GM19468 (cell line): ENCODE measurements at regions not wholly inside any gene's neighbourhood (a gene's known extent, or its start where the extent isn't known, plus 50 kb on each side); places are given as distances from the start of the nearest gene placed in this dataset.
"Not testable (repeated sequence)": the region's sequence is repeated elsewhere in the genome, so short reads cannot be mapped to it uniquely, and the experiment has no call there.

ENCODE experiments used
- ATAC-seq: cut with Tn5 transposase; IDR thresholded peaks from one replicate; pipeline ENCODE4 v1.9.1; 2021; ENCODE audit warnings: mild to moderate bottlenecking, moderate library complexity, moderate number of reproducible peaks; ENCODE audit not compliant: unreplicated experiment; ENCODE audit errors: extremely low read depth

DNA sequence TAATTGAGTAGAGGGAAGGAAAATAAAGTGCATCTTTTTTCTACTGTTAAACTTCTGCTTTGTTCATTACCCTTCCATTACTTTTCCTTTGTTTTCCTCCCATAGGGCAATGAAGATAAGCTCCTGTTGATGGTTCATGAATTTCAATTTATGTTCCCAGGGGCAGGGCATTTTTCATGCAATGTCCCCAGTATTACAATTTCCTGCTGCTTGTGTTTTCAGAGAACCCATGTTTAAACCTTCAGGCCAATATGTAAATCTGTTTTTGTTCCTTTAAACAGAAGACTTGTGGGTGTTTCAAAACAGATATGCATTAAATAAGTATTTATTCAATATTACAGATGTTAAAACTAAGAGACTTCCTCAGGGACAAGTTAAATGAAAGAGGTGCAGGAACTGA is 834.5 kb downstream of the ZPLD1 start:
- ATAC-seq: no peak

DNA sequence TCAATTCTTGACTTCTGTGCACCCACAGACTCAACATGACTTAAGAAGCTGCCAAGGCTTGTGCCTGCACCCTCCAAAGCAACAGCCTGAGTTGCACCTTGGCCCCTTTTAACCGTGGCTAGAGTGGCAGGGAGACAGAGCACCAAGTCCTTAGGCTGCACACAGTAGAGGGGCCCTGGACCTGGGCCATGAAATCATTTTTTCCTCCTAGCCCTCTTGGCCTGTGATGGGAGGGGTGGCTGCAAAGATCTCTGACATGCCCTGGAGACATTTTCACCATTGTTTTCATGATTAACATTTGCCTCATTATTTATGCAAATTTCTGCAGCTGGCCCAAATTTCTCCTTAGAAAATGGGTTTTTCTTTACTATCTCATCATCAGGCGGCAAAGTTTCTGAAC is 836.8 kb downstream of the ZPLD1 start:
- no peak for ATAC-seq

DNA sequence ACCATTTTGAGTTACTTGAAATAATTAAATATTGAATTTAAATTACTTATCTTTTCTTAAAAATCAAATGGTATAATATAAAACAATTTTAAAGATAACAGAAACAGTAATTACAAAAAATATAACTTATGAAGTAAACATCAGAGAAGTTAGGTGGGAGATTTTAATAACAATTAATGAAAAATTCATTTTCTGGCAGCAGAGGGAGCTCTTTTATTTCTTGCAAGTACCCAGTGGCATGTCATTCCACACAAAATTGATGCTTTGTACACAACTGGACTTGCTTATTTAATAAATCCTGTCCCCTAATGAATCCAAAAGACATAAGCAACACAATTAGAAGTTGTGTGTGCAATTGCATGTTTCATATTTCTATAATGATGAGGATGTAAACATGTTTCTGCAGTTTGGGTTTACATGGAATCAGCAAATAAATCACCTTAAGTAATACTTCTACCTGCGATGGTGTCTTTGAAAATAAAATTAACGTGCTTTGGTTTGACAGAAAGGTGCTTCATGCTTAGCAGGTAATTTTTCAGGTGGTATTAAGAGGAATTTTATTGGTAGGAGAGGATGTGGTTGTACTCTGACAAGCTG is 861.3 kb downstream of the ZPLD1 start:
- ATAC-seq: no peak

DNA sequence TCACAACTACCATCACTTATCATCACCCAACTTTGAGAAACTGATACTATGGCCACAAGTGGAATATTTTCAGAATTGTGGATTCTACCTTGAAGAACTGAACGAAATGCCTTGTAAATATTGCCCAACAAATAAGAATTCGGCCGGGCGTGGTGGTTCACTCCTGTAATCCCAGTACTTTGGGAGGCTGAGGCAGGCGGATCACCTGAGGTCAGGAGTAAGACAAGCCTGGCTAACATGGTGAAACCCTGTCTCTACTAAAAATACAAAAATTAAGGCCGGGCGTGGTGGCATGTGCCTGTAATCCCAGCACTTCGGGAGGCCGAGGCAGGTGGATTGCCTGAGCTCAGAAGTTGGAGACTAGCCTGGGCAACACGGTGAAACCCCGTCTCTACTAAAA is 862.7 kb downstream of the ZPLD1 start:
- ATAC-seq: not testable (repeated sequence)

DNA sequence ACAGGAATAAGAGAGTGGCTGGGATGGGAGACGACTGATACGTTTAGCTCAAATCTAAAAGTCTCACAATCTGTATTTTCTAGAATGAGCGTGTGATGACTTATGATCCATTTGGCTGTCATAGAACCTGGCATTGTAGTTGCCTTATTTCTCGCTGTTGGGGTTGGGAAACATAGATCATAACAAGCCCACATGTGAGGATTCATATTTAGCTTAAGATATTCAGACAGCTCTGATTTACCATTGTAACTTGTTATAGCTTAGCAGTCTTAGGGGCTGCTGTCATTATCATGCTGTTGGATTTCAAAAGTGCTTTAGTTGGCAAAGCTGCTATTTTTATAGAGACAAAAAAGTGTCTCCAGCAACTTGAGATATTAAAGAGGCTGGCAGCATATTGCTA is 871.3 kb downstream of the ZPLD1 start:
- no peak for ATAC-seq

DNA sequence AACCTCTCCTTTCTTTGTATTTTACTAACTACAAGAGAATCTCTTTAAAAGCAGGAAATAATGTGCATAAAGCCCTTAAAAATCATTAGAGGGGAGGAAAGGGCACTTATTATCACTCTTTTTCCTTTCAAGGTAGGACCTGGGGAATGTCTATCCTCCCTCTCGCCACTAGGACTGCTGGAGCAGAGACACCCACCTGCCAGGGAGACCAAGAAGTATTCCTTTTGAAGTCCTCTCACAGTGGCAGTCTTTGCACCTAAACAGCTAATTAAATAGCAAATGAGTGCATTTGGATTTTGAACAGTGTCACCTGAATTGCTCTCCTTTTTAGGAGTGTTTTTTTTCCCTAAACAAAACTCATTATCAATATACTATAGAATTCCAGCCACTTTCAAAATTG is 874.1 kb downstream of the ZPLD1 start:
- ATAC-seq: no peak

DNA sequence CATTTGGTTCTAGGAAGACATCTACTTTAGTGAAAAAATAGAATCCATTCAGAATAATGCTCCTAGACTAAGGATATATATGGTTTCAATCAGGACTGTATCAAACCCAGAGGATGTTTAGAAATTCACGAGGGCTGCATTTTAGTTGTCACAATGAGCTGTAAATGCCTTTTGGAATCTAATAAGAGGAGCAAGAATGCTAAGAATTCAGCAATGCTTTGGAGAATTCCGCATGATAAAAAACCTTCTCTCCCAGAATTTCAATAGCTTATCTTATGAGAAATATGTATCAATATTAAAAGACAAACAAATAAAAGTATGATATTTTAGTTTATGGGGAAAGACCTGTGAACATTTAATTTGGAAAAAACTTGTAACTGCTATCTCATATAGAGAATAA is 885.1 kb downstream of the ZPLD1 start:
- ATAC-seq: no peak

DNA sequence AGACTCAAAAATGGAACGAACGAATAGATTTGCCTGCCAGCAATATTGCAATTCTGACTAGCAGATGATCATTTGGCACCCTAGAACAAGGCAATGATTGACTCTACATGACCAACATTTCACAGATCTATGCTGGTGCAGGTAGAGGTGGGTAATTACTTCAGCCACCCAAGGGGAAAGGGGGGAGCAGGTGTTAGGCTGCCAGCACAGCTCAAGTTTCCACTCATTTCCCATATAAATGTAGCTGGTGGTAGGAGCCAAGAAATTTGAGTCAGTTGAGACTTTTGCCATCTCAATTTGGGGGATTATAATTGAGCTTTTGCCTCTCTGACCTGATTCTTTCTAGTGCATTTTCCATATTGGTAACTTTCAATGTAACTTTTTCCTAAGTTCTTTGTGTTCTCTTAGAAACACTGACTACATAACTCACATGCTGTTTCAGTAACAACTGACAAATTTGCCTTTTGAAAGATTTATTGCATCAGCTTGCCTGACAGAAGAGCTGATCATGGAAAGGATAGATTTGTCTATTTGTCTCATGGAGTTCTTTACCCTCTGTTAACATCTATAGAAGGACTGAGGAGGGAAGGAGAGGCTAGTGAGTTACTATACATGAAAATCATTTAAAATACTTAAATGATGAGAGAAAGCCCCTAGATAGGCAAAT is 902.5 kb downstream of the ZPLD1 start:
- no peak for ATAC-seq

DNA sequence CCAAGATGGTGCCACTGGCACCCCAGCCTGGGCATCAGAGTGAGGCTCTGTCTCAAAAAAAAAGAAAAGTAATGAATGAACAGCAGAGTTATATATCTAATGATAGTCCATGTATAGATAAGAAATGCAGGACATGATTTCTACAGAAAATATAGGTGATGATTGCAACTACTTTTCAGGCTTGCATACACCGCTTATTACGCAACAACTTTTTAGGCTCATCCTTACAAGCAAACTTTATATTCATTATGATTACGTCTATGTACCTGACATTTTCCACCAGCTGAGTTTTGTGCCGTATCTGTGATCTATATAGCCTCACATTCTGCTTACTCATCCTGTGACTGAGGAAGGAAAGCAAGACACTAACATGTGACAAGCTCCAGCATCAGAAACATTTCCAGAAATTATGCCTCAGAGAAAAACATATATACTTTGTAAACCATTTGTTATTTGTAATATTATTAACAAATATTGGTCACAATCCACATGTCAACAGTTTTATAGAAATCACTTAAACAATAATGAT is 906.3 kb downstream of the ZPLD1 start:
- ATAC-seq: no peak

DNA sequence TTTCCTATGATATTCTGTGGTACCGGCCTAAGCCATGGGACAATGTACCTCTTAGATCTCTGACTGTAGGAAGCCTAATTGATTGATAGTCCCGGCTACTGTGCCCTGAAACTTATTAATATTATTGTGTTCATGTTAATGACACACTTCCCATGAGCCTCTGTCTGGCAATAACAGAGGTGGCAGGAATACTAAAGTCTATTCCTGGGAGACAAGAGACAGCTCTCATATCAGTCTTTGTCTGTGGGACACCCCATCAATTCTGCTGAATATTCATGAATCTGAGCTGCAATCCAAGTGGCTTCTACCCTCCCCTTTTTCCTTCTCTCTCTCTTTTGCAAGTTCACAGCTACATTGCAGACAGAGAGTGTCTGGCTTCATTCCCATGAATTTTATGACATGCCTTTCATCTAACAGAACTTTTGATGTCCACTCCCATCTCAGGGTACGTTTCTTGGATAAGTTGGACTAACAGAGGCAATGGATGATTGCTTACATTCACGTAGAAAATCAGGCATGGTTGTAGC is 907.5 kb downstream of the ZPLD1 start:
- no peak for ATAC-seq

DNA sequence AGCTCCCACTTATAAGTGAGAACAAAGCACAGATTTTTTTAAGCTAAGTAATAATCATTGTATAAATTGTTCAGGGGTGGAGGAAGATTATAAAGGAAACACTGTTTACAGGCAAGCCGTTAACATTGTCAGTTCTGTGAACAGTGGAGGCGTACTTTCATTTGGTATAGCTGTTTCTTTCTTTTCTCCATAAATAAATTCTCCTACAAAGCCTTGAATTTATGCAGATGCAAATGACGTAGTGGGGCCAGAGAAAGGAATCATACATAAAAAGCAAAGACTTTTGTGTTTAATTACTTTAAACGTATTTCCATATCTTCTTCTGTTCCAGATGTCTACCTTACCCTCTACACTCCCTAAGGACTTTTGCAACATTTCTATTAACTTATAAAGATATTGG is 914.9 kb downstream of the ZPLD1 start:
- no peak for ATAC-seq

DNA sequence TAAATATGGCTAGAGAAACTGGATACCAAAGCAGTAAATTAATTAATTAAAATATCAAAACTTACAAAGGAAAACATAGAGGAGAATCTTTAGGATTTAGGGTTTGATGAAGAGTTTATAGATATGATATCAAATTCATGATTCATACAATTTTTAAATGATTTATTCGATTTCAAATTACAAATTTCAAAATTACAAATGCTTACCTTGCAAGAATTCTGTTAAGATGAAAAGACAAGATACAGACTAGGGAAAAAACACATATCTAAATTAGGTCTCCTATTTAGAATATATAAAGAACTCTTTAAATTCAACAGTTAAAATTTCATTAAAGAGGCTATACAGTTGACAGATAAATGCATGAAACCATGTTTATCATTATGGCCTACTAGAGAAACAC is 930.7 kb downstream of the ZPLD1 start:
- no peak for ATAC-seq

DNA sequence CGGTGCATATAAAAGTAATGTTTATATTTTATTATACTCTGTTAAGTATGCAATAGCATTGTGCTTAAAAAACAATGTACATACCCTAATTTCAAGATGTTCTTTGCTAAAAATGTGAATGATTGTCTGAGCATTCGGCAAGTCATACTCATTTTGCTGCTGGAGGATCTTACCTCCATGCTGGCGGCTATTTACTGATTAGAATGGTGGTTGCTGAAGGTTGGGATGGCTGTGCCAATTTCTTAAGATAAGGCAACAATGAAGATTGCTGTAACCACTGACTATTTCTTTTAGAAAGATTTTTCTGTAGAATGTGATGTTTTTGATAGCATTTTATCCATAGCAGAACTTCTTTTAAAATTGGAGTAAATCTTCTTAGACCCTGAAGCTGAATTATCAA is 932.7 kb downstream of the ZPLD1 start:
- ATAC-seq: no peak

DNA sequence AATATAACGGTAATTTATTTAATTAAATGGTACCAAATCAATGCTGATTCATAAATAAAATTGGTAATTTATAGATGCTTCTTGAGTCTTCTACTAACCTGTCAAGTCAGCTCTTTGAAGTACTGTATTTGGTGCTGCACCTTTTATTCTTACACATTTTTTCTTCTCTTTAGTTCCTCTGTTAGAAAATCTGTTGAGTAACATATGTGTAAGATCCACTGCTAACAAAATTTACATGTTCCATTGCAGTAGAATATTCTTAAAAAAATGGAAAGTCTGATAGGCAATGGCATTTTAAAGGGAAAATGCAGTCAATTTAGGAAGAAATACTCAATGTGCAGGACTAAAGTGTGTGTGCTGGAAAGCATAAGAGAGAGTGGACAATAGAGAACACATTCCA is 936.6 kb downstream of the ZPLD1 start:
- ATAC-seq: no peak

DNA sequence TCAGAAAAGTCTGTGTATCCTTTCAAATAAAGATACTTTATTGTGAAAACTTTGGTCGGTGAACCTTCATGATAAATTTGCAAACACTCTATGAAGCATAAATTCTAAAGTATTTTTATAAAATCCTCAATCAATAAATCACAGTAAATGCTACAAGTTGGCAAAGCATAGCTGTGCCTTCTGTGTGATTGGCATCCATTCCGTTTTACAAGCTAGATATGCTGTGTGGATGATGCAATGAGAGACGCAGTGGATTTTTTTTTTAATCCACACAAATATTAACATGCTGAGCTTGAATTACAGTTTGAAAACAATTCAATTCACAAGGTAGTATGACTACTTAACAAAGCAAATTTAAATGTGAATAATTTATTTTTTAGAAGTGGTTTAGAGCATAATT is 937.2 kb downstream of the ZPLD1 start:
- no peak for ATAC-seq

DNA sequence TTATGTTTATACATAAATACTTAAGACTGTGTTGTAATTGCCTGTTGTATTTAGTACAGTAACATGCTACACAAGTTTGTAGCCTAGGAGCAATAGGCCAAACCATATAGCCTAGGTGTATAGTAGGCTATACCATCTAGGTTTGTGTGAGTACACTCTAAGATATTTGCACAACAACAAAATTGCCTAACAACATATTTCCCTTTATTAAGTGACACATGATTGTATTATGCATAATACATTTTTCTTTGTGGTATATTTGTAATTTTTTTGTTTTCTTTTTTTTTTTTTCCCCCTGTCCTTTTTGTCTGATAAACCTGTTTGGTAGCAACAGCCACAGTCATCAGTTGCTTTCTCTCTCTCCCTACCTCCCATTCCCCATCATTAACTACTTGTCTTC is 945.6 kb downstream of the ZPLD1 start:
- ATAC-seq: no peak

DNA sequence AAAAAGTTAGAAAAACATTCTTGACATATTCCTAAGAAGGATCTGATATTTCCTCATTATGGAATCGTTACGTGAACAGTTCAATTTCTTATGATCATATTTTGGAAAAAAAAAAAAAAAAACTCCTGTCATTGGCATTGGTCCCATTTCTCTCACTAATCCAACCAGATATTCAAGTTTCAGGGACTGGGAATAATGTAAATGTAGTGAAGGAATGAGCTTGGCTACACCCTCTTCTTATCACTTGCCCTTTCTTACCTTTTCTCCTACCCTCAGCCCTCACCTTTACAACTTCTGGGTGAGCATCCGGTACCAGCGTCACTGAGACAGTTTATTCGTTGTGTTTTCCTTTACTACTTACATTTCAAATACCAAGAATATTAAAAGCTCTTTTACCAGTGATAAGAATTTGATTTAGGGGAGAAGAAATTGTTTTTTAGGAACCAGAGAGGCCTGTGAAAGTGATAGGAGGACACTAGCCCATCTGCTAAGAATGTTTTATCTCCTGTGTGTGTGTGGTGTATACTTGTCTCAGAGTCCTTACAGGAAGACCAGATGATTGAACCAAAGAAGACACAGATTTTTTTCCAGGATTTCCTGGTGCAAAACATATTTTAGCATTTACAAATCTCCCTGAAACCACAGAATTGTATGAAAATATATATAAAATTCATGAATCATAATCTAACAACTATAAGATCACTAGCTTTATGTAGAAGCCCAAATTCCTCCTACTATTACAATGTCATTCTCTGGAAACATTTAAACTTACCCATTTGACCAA is 946.7 kb downstream of the ZPLD1 start:
- no peak for ATAC-seq

DNA sequence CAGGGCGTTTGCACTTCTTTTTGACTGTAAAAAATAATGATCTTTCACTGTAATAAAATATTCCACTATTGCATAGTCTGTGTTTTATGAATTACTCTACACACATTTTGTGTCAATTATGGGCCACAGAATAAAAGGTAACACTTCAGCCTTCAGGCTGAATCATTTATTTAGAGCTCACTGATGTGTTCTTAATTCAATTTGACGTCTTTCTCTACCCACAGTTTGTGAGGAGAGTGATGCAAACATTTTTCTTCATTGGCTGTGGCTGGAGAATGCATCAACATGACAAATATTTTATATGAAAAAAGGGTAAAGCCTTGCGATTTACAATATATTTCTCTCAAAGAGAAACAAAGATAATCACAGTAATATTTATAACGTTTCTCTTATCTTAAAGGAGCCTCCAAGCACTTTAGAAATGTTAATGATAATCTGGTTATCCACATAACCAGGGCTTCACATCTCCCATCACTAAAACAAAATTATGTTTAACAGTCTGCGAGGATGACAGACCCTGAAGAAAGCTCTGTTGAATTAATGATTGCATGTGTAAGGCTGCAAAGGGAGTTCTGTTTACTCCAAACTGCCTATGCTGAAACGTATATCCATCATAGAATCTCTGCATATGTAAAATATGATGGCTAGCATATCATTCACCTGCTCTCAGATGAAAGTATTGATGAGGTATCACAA is 951.3 kb downstream of the ZPLD1 start:
- ATAC-seq: no peak

DNA sequence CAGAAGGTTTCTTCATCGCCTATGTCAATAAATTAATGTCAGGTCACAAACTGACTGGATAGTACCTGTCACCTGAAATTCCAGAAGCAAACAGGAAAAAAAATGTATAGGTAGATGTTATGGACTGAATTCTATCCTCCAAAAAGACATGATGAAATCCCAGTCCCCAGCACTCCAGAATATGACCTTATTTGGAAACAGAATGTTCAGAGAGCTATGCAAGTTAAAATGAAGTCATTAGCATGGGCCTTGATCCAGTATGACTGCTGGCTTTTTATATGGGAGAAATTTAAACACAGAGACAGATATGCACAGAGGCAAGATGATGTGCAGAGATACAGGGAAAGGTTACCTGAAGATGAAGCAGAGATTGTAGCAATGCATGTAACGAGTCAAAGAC is 953.4 kb downstream of the ZPLD1 start:
- ATAC-seq: no peak

DNA sequence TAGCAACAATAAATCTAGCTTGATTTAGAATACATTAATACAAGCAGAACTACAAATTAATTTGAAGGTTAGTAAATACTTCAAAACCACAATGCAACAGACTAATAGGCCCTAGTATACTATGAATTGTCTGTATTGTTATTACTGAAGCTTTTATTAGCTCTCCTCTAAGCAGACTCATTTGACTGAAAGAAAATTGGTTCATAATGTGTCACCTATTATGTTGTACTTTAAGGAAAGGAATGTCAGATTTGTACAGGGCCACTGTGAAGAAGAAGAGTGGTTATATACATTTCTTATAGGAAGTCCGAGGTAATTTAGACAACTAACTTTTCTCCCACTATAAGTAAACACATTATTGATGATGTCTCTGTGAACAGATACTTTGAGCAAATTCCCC is 954.5 kb downstream of the ZPLD1 start:
- ATAC-seq: no peak
